Trophoblast cell (in vitro differentiated cells and primary cell): ENCODE measurements at regions not wholly inside any gene's neighbourhood (a gene's known extent, or its start where the extent isn't known, plus 50 kb on each side); places are given as distances from the start of the nearest gene placed in this dataset.

Experiments
- DNase-seq, 2 donors: peaks; one replicate each; pipeline ENCODE4 v3.0.0-alpha.2; 2016
- H2AFZ ChIP-seq: 2 replicates; pipeline ENCODE4 v1.6.1; 2013; ENCODE audit warnings: low read length, moderate library complexity, mild to moderate bottlenecking; ENCODE audit not compliant: insufficient read depth, poor library complexity
- H2AK5ac ChIP-seq: 2 replicates; pipeline ENCODE4 v1.6.1; 2013; ENCODE audit warnings: mild to moderate bottlenecking, low read length
- H2BK120ac ChIP-seq: 2 replicates; pipeline ENCODE4 v1.6.1; 2013; ENCODE audit warnings: low read length, mild to moderate bottlenecking, moderate library complexity; ENCODE audit not compliant: insufficient read depth, poor library complexity
- H2BK12ac ChIP-seq: 2 replicates; pipeline ENCODE4 v1.6.1; 2013; ENCODE audit warnings: mild to moderate bottlenecking, low read length, moderate library complexity
- H2BK5ac ChIP-seq: 2 replicates; pipeline ENCODE4 v1.6.1; 2013; ENCODE audit warnings: low read length, low read depth, moderate library complexity, mild to moderate bottlenecking; ENCODE audit not compliant: poor library complexity
- H3K14ac ChIP-seq: 2 replicates; pipeline ENCODE4 v1.6.1; 2013; ENCODE audit warnings: mild to moderate bottlenecking, low read length
- H3K18ac ChIP-seq: 2 replicates; pipeline ENCODE4 v1.6.1; 2013; ENCODE audit warnings: mild to moderate bottlenecking, low read length
- H3K23ac ChIP-seq: 2 replicates; pipeline ENCODE4 v1.6.1; 2013; ENCODE audit warnings: low read length
- H3K27ac ChIP-seq: 2 replicates; pipeline ENCODE4 v1.5.1; 2013; ENCODE audit warnings: low read depth, mild to moderate bottlenecking, inconsistent platforms, low read length, moderate library complexity
- H3K27me3 ChIP-seq: 2 replicates; pipeline ENCODE4 v1.6.1; 2013; ENCODE audit warnings: inconsistent platforms, mild to moderate bottlenecking, low read length, moderate library complexity; ENCODE audit not compliant: insufficient read depth
- H3K36me3 ChIP-seq, 2 experiments: 1 replicate in 1 of 2; 2 replicates in 1 of 2; pipeline ENCODE4 v1.6.1; 2013; ENCODE audit warnings: low read length in 2 of 2, mild to moderate bottlenecking in 2 of 2, moderate library complexity in 1 of 2; ENCODE audit not compliant: insufficient read depth in 2 of 2, control insufficient read depth in 1 of 2
- H3K4ac ChIP-seq: 2 replicates; pipeline ENCODE4 v1.6.1; 2013; ENCODE audit warnings: low read depth, mild to moderate bottlenecking, low read length, moderate library complexity
- H3K4me1 ChIP-seq, 2 experiments: 1 replicate in 1 of 2; 2 replicates in 1 of 2; pipeline ENCODE4 v1.6.1; 2013; ENCODE audit warnings: low read length in 2 of 2, mild to moderate bottlenecking in 2 of 2, moderate library complexity in 1 of 2; ENCODE audit not compliant: insufficient read depth in 2 of 2, control insufficient read depth in 1 of 2
- H3K4me2 ChIP-seq: 2 replicates; pipeline ENCODE4 v1.6.1; 2013; ENCODE audit warnings: inconsistent platforms, mild to moderate bottlenecking, low read length, moderate library complexity
- H3K4me3 ChIP-seq: 2 replicates; pipeline ENCODE4 v1.5.1; 2013; ENCODE audit warnings: mild to moderate bottlenecking, low read depth, low read length, inconsistent platforms
- H3K79me1 ChIP-seq: one replicate; pipeline ENCODE4 v1.6.1; 2013; ENCODE audit warnings: low read length
- H3K79me2 ChIP-seq: 2 replicates; pipeline ENCODE4 v1.6.1; 2013; ENCODE audit warnings: low read length, mild to moderate bottlenecking; ENCODE audit not compliant: control insufficient read depth, insufficient read depth, poor library complexity
- H3K9ac ChIP-seq: 2 replicates; pipeline ENCODE4 v1.6.1; 2013; ENCODE audit warnings: mild to moderate bottlenecking, low read length
- H3K9me3 ChIP-seq: 2 replicates; pipeline ENCODE4 v1.6.1; 2013; ENCODE audit warnings: low read depth, mild to moderate bottlenecking, control low read depth, inconsistent platforms, low read length; ENCODE audit not compliant: insufficient read depth
- H4K12ac ChIP-seq: 2 replicates; pipeline ENCODE4 v1.6.1; 2013; ENCODE audit warnings: low read depth, mild to moderate bottlenecking, low read length, moderate library complexity
- H4K8ac ChIP-seq: 2 replicates; pipeline ENCODE4 v1.6.1; 2013; ENCODE audit warnings: low read depth, mild to moderate bottlenecking, low read length, moderate library complexity
- H4K91ac ChIP-seq: one replicate; pipeline ENCODE4 v1.6.1; 2013; ENCODE audit warnings: low read depth, mild to moderate bottlenecking, low read length, moderate library complexity
- WGBS: extraction: QIAGEN DNeasy Blood & Tissue Kit; methylation state at CpG from one replicate; pipeline ENCODE4 v1.1.7; 2013; ENCODE audit warnings: missing lambda C conversion rate; ENCODE audit not compliant: insufficient read length, insufficient coverage; ENCODE audit errors: extremely low coverage; 5-methylcytosine and 5-hydroxymethylcytosine counted together

DNA sequence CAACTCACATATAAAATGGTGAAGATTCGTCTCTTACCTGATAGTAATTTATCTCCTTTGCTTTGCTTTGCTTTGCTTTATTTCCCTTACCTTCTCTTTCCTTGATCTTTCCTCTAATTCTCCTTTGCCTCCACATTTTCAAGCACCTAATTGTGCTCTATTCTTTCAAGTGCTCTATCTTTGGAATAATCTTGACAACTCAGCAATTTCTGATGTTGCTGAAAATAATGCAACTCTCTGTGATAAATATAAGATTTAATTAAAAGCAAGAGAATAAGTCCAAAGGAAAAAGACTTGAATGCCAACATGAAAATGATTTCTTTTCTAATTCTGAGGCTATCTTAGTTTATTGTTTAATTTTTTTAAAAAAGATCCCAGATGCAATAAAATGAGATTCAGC, 139.5 kb upstream of the SYT1 start:
- H2AK5ac ChIP-seq = no peak overlapping the region
- no peak overlapping the region for H4K12ac ChIP-seq
- H3K4me3 ChIP-seq = no peak overlapping the region
- H3K79me1 ChIP-seq = no peaks in the 10 kb centered on the region
- H2BK120ac ChIP-seq = no peak overlapping the region
- H3K4ac ChIP-seq = no peak overlapping the region
- no peaks in the 10 kb centered on the region for H3K27me3 ChIP-seq
- no CpG with 5 or more reads among the region's 1 CpG for WGBS
- no peaks in the 10 kb centered on the region for H3K79me2 ChIP-seq
- no peak overlapping the region for H2BK5ac ChIP-seq
- H2BK12ac ChIP-seq = no peak overlapping the region
- H3K23ac ChIP-seq = no peak overlapping the region
- H3K27ac ChIP-seq = no peak overlapping the region
- H4K8ac ChIP-seq = no peak overlapping the region
- no peak overlapping the region for H3K4me2 ChIP-seq
- no peak overlapping the region for H3K14ac ChIP-seq
- peaks cover 0 to 3% of the 10 kb centered on the region in 2 experiments for H3K4me1 ChIP-seq
- no peaks in the 10 kb centered on the region for H3K36me3 ChIP-seq
- H3K18ac ChIP-seq = no peak overlapping the region
- H2AFZ ChIP-seq = no peak overlapping the region
- no peaks in the 10 kb centered on the region for H3K9me3 ChIP-seq
- no peak overlapping the region for H3K9ac ChIP-seq
- DNase-seq = no peak
- H4K91ac ChIP-seq = no peak overlapping the region

DNA sequence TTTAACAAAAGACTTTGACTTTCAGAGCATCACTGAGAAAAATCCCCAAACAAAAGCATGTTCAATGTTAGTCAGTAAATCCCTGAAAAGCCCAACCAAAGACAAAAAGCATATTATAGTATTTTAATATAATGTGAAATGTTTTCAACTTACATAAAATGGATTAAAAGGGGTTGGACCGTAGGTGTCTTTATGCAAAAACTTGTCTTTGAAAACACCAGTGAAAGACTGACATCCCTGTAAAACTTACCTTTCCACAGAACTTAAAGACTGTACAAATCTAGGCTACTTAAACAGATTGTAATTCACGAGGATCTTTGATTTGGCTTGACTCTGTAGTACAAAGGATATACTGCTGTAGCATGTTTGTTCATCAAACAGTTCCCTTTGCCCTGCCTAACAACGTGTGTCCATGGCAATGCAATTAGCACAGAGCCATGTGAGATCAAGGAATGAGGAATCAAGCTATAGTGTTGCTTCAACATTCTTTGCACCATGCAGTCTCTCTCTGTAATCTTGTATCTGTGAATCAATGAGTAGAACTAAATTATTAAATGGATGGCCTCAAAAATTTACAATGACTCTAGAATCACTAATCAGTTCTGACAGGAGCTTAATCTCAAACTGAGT, 138.5 kb upstream of the SYT1 start:
- no peak overlapping the region for H2BK120ac ChIP-seq
- no peak overlapping the region for H3K18ac ChIP-seq
- WGBS = no CpG with 5 or more reads among the region's 3 CpGs
- H3K14ac ChIP-seq = no peak overlapping the region
- no peaks in the 10 kb centered on the region for H3K9me3 ChIP-seq
- no peak overlapping the region for H2AFZ ChIP-seq
- no peaks in the 10 kb centered on the region for H3K79me2 ChIP-seq
- no peak overlapping the region for H3K27ac ChIP-seq
- no peak overlapping the region for H2BK12ac ChIP-seq
- no peak overlapping the region for H3K4me3 ChIP-seq
- DNase-seq = peak in 1 of 2 donors; percentile 32
- H3K79me1 ChIP-seq = no peaks in the 10 kb centered on the region
- no peak overlapping the region for H2BK5ac ChIP-seq
- H3K36me3 ChIP-seq = no peaks in the 10 kb centered on the region
- H3K4me1 ChIP-seq = peaks cover 0 to 3% of the 10 kb centered on the region in 2 experiments
- H4K91ac ChIP-seq = no peak overlapping the region
- H3K23ac ChIP-seq = no peak overlapping the region
- H4K12ac ChIP-seq = no peak overlapping the region
- H3K27me3 ChIP-seq = no peaks in the 10 kb centered on the region
- H3K9ac ChIP-seq = no peak overlapping the region
- no peak overlapping the region for H2AK5ac ChIP-seq
- no peak overlapping the region for H3K4me2 ChIP-seq
- no peak overlapping the region for H4K8ac ChIP-seq
- H3K4ac ChIP-seq = no peak overlapping the region

DNA sequence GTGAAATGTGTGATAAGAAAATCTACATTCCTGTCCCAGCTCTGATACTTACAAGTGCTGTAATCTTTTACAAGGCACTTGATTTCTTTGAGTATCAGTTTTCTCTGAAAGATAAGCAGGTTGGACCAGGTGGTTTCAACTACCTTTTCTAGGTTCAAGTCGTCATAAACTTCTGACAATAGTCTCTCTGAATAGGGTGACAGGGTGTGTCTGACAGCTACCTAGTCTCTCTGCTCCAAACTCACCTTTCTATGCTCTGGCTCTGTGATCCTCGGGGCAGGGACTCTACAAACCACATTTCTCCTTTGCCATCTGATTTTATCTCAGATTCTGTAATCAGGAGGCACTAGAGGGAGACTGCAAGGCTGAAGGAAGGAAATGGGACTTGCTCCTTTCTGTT, 137.7 kb upstream of the SYT1 start:
- H3K4me1 ChIP-seq = peaks cover 0 to 3% of the 10 kb centered on the region in 2 experiments

DNA sequence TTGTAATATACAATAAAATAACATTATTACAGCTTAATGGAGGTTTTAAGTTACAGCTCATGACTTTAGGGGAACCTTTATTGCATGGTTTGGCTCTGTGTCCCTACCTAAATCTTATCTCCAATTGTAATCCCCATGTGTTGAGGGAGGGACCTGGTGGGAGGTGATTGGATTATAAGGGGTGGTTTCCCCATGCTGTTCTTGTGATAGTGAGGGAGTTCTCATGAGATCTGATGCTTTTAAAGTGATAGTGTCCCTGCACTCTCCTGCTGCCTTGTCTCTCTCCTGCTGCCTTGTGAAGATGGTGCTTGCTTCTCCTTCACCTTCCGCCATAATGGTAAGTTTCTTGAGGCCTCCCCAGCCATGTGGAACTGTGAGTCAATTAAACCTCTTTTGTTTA, 132.1 kb upstream of the SYT1 start:
- H3K27me3 ChIP-seq = no peaks in the 10 kb centered on the region
- no peak for DNase-seq
- no peak overlapping the region for H4K91ac ChIP-seq
- no peaks in the 10 kb centered on the region for H3K79me1 ChIP-seq
- WGBS = no CpG with 5 or more reads among the region's 1 CpG
- no peak overlapping the region for H3K14ac ChIP-seq
- H2AK5ac ChIP-seq = no peak overlapping the region
- no peak overlapping the region for H3K4me2 ChIP-seq
- no peak overlapping the region for H2AFZ ChIP-seq
- H3K9ac ChIP-seq = no peak overlapping the region
- no peak overlapping the region for H3K27ac ChIP-seq
- no peak overlapping the region for H2BK5ac ChIP-seq
- H3K79me2 ChIP-seq = no peaks in the 10 kb centered on the region
- no peaks in the 10 kb centered on the region for H3K4me1 ChIP-seq
- H4K12ac ChIP-seq = no peak overlapping the region
- H3K4ac ChIP-seq = no peak overlapping the region
- H3K18ac ChIP-seq = no peak overlapping the region
- H2BK12ac ChIP-seq = no peak overlapping the region
- H3K9me3 ChIP-seq = no peaks in the 10 kb centered on the region
- no peak overlapping the region for H2BK120ac ChIP-seq
- no peak overlapping the region for H4K8ac ChIP-seq
- no peak overlapping the region for H3K23ac ChIP-seq
- H3K4me3 ChIP-seq = no peak overlapping the region
- H3K36me3 ChIP-seq = no peaks in the 10 kb centered on the region

More for the DNA sequence above, 137.7 kb upstream of the SYT1 start:
- no peak overlapping the region for H3K18ac ChIP-seq
- H3K4me2 ChIP-seq = no peak overlapping the region
- H3K9me3 ChIP-seq = no peaks in the 10 kb centered on the region
- no peak overlapping the region for H2AK5ac ChIP-seq
- H3K23ac ChIP-seq = no peak overlapping the region
- H3K79me1 ChIP-seq = no peaks in the 10 kb centered on the region
- no peak overlapping the region for H3K27ac ChIP-seq
- H2AFZ ChIP-seq = no peak overlapping the region
- H3K36me3 ChIP-seq = no peaks in the 10 kb centered on the region
- no peak overlapping the region for H3K4me3 ChIP-seq
- no peak overlapping the region for H2BK12ac ChIP-seq
- no peak overlapping the region for H4K12ac ChIP-seq
- no peak overlapping the region for H2BK120ac ChIP-seq
- H2BK5ac ChIP-seq = no peak overlapping the region
- no peak overlapping the region for H3K9ac ChIP-seq
- no peaks in the 10 kb centered on the region for H3K79me2 ChIP-seq
- WGBS = no CpG with 5 or more reads among the region's 2 CpGs
- no peak overlapping the region for H4K91ac ChIP-seq
- no peak overlapping the region for H3K4ac ChIP-seq
- peak in 1 of 2 donors; percentile 57 for DNase-seq
- no peaks in the 10 kb centered on the region for H3K27me3 ChIP-seq
- H4K8ac ChIP-seq = no peak overlapping the region
- no peak overlapping the region for H3K14ac ChIP-seq
